T-helper 2 cell (primary cell): ENCODE measurements at regions not wholly inside any gene's neighbourhood (a gene's known extent, or its start where the extent isn't known, plus 50 kb on each side); places are given as distances from the start of the nearest gene placed in this dataset.
A peak's percentile ranks its signal among the peaks of the same experiment; 100 is the strongest.
"Not testable (repeated sequence)": the region's sequence is repeated elsewhere in the genome, so short reads cannot be mapped to it uniquely, and the experiment has no call there.

ENCODE experiments used
- DNase-seq, 5 experiments: peaks; one replicate each; pipeline versions ENCODE4 v3.0.0 to v3.0.0-alpha.2; 2012 to 2022

GRCh38 chr5:100232736-100233135 is 302.4 kb upstream of the FAM174A start:
- DNase-seq, result no peak

- DNase-seq, result no peak
Measured at GRCh38 chr5:100188778-100189177, 346.4 kb upstream of the FAM174A start.

GRCh38 chr5:100188339-100188738 is 346.8 kb upstream of the FAM174A start:
- no peak for DNase-seq

- no peak for DNase-seq
Measured at GRCh38 chr5:100186181-100186580, 349.0 kb upstream of the FAM174A start.

GRCh38 chr5:100182402-100182801 is 352.8 kb upstream of the FAM174A start:
- DNase-seq, result no peak

- no peak for DNase-seq
Measured at GRCh38 chr5:100175346-100175745, 359.8 kb upstream of the FAM174A start.

GRCh38 chr5:100165309-100165708 is 369.9 kb upstream of the FAM174A start:
- DNase-seq, result peak in 1 of 5 experiments; percentile 3

- DNase-seq, result no peak
Measured at GRCh38 chr5:100161868-100162267, 373.3 kb upstream of the FAM174A start.

- no peak for DNase-seq
Measured at GRCh38 chr5:100157066-100157465, 378.1 kb upstream of the FAM174A start.

GRCh38 chr5:100148239-100148638 is 386.9 kb upstream of the FAM174A start:
- no peak for DNase-seq

- no peak for DNase-seq
Measured at GRCh38 chr5:100142607-100143006, 392.6 kb upstream of the FAM174A start.

GRCh38 chr5:100131161-100131560 is 404.0 kb upstream of the FAM174A start:
- DNase-seq, result no peak

- no peak for DNase-seq
Measured at GRCh38 chr5:100130307-100130706, 404.9 kb upstream of the FAM174A start.

- no peak for DNase-seq
Measured at GRCh38 chr5:100119903-100120302, 415.3 kb upstream of the FAM174A start.

GRCh38 chr5:100110497-100110896 is 424.7 kb upstream of the FAM174A start:
- DNase-seq, result no peak

- no peak for DNase-seq
Measured at GRCh38 chr5:100108883-100109282, 426.3 kb upstream of the FAM174A start.

- DNase-seq, result not testable (repeated sequence)
Measured at GRCh38 chr5:100103592-100104119, 431.5 kb upstream of the FAM174A start.

GRCh38 chr5:100101466-100101865 is 433.7 kb upstream of the FAM174A start:
- DNase-seq, result not testable (repeated sequence)

GRCh38 chr5:100096328-100096727 is 438.8 kb upstream of the FAM174A start:
- DNase-seq, result not testable (repeated sequence)

- DNase-seq, result not testable (repeated sequence)
Measured at GRCh38 chr5:100080703-100081102, 454.5 kb upstream of the FAM174A start.

GRCh38 chr5:100079163-100079562 is 456.0 kb upstream of the FAM174A start:
- not testable (repeated sequence) for DNase-seq

GRCh38 chr5:100066020-100066419 is 469.2 kb upstream of the FAM174A start:
- DNase-seq, result not testable (repeated sequence)

GRCh38 chr5:100043475-100043874 is 491.7 kb upstream of the FAM174A start:
- peak in 1 of 5 experiments; percentile 24 for DNase-seq

GRCh38 chr5:100026606-100027005 is 508.6 kb upstream of the FAM174A start:
- no peak for DNase-seq

GRCh38 chr5:100023536-100023935 is 511.6 kb upstream of the FAM174A start:
- no peak for DNase-seq
